ENCODE measurements at regions not wholly inside any gene's neighbourhood (a gene's known extent, or its start where the extent isn't known, plus 50 kb on each side); places are given as distances from the start of the nearest gene placed in this dataset.

DNA sequence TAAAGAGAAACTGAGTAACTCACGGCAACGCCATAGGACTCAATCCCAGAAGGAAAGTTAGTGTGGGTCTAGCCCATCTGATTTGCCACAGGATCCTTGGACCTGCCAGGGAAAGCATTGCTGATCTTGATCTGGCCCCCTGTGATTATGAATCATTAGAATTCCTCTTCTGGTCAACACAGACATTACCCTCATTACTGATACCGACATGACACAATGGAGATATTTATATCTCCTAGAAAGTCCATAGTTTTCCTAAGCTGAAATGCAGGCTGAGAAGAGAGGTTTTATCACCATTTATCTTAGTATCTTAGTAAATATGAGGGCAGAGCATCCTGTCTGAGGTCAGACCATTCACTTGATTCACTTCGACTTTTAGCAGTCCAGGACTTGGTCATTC, 75.5 kb upstream of the CCDC68 start:
- TF ChIP-seq, protein P1, sequence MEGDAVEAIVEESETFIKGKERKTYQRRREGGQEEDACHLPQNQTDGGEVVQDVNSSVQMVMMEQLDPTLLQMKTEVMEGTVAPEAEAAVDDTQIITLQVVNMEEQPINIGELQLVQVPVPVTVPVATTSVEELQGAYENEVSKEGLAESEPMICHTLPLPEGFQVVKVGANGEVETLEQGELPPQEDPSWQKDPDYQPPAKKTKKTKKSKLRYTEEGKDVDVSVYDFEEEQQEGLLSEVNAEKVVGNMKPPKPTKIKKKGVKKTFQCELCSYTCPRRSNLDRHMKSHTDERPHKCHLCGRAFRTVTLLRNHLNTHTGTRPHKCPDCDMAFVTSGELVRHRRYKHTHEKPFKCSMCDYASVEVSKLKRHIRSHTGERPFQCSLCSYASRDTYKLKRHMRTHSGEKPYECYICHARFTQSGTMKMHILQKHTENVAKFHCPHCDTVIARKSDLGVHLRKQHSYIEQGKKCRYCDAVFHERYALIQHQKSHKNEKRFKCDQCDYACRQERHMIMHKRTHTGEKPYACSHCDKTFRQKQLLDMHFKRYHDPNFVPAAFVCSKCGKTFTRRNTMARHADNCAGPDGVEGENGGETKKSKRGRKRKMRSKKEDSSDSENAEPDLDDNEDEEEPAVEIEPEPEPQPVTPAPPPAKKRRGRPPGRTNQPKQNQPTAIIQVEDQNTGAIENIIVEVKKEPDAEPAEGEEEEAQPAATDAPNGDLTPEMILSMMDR (IDR thresholded peaks at IDR 0.05) = no peak
- TF ChIP-seq POLR2A (IDR thresholded peaks at IDR 0.05) = no peak
- WGBS, 3 donors = 70 to 80% (median 79%) methylated on average over 4 of the region's 4 CpGs
- H3K9me3 ChIP-seq = no peaks in the 10 kb centered on the region
- no peak for DNase-seq
- no peaks in the 10 kb centered on the region for H3K4me1 ChIP-seq (ENCODE audit: insufficient read depth)
- intact Hi-C loops (cut with DNase I) = loop anchor here in 1 of 4 donors (1.0 kb wide), 1 partner anchor 9 kb away; no protein-coding TSS in a partner anchor
- H3K27ac ChIP-seq = no peak overlapping the region
- no peak overlapping the region for H3K4me3 ChIP-seq
- H3K36me3 ChIP-seq = no peaks in the 10 kb centered on the region
- H3K27me3 ChIP-seq = no peaks in the 10 kb centered on the region

DNA sequence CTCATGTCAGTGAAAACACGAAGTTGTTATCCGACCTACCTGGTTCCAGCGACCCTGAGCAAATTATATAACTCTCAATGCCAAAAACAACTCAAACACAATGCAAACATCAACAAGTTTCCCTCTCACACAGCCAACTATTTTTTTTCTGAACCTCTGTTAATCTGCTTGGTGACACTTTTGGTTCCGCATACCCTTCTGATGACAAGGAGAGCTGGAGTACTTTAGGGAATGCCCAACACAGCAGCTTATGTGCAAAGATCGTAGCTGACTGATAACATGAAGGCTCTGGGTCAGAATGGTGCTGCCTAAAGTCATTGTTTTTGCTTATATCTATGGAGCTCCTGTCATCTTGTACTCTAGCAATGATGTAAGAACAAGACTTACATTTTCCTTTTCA, 72.7 kb upstream of the CCDC68 start:
- no peak overlapping the region for H3K27ac ChIP-seq
- TF ChIP-seq EP300 (IDR thresholded peaks at IDR 0.05) (no peak), POLR2A (IDR thresholded peaks at IDR 0.05) (no peak)
- TF ChIP-seq, protein P1 (IDR thresholded peaks at IDR 0.05) = no peak
- 57 to 67% (median 61%) methylated on average over 5 of the region's 5 CpGs for WGBS, 3 donors
- H3K4me1 ChIP-seq (ENCODE audit: insufficient read depth) = no peaks in the 10 kb centered on the region
- no peak overlapping the region for H3K4me3 ChIP-seq
- H3K9me3 ChIP-seq = no peaks in the 10 kb centered on the region
- intact Hi-C loops (cut with DNase I) = no loop called here
- no peaks in the 10 kb centered on the region for H3K36me3 ChIP-seq
- no peak for DNase-seq
- no peaks in the 10 kb centered on the region for H3K27me3 ChIP-seq

DNA sequence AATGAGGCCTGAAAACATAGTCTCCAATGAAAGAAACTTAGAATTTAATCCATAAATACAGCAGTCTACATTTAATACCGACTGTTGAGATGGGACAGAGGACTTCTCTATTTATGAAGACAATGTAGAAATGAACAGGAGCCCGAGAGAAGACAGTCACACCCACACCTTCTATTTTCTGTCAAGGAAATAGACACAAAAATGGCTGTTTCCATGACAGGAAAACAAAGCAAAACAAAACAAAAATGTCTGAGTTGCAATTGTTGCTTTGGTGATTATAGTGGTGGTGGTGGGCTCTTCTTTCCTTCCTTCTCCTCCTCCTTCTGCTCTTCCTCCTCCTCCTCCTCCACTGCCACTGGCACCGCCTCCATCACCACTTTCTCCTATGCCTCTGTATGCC, 72.3 kb upstream of the CCDC68 start:
- Histone ChIP-seq H3K27ac (no peak overlapping the region), H3K36me3 (no peaks in the 10 kb centered on the region), H3K4me3 (no peak overlapping the region), H3K4me1 (ENCODE audit: insufficient read depth) (no peaks in the 10 kb centered on the region), H3K27me3 (no peaks in the 10 kb centered on the region), H3K9me3 (no peaks in the 10 kb centered on the region)
- no peak for DNase-seq
- intact Hi-C loops (cut with DNase I) = no loop called here
- TF ChIP-seq, protein P1 (IDR thresholded peaks at IDR 0.05) = no peak
- TF ChIP-seq POLR2A (IDR thresholded peaks at IDR 0.05) = no peak
- TF ChIP-seq EP300 (IDR thresholded peaks at IDR 0.05) = no peak
- 83 to 86% (median 84%) methylated on average over 3 of the region's 3 CpGs for WGBS, 3 donors

DNA sequence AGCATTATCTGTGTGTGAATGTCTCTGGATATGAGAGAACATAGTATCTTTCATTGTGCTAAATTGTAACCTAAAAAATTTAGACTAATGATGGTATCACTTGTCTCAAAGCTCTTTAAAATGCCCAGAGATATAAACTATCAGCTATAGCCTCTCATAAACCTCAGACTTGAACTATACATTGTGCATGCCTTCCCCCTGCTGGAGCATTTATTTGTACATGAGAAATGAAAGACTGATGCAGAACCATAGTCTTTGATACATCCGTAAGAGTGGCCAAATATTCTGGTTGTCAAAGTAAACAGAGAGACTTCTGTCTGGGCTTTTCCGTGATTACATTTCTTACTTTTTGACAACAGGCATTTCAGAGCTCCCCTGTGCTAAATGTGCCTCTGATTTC, 71.9 kb upstream of the CCDC68 start:
- intact Hi-C loops (cut with DNase I) = no loop called here
- TF ChIP-seq EP300 (IDR thresholded peaks at IDR 0.05) = no peak
- TF ChIP-seq POLR2A (IDR thresholded peaks at IDR 0.05) = no peak
- TF ChIP-seq, protein P1 (IDR thresholded peaks at IDR 0.05) = no peak
- H3K27me3 ChIP-seq = no peaks in the 10 kb centered on the region
- no peaks in the 10 kb centered on the region for H3K4me1 ChIP-seq (ENCODE audit: insufficient read depth)
- WGBS, 3 donors = 85 to 95% (median 90%) methylated on average over 2 of the region's 2 CpGs
- no peak overlapping the region for H3K27ac ChIP-seq
- no peaks in the 10 kb centered on the region for H3K9me3 ChIP-seq
- DNase-seq = no peak
- H3K4me3 ChIP-seq = no peak overlapping the region
- no peaks in the 10 kb centered on the region for H3K36me3 ChIP-seq

DNA sequence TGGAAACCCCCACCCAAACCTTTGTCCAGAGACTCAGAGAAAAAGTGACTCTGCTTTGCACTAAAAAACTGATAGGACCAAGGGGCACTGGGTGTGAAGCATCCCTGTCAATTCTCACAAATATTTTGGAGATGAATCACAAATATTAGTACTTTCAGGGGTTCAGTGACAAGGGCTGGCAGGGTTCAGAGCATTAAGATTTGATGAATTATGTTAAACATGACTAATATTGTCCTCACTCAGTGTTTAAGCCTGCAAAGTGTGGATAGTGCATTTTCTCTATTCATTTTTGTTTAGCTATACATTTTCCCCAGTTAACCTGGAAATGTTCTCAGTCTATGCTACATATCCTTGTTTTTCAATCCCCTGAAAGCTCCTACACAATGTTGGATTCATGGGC, 65.3 kb upstream of the CCDC68 start:
- Histone ChIP-seq H3K9me3 (no peaks in the 10 kb centered on the region), H3K27me3 (no peaks in the 10 kb centered on the region), H3K27ac (no peak overlapping the region), H3K36me3 (no peaks in the 10 kb centered on the region), H3K4me3 (no peak overlapping the region), H3K4me1 (ENCODE audit: insufficient read depth) (no peaks in the 10 kb centered on the region)
- TF ChIP-seq EP300 (IDR thresholded peaks at IDR 0.05) (no peak), POLR2A (IDR thresholded peaks at IDR 0.05) (no peak)
- TF ChIP-seq, protein P1 (IDR thresholded peaks at IDR 0.05) = no peak
- DNase-seq = no peak
- intact Hi-C loops (cut with DNase I) = no loop called here

All from ovary (tissue), 7 donors.